ENCODE measurements at regions not wholly inside any gene's neighbourhood (a gene's known extent, or its start where the extent isn't known, plus 50 kb on each side); places are given as distances from the start of the nearest gene placed in this dataset.

GRCh38 chr2:149645391-149645790, 57.8 kb upstream of the MMADHC start:
- Mint-ChIP-seq H3K4me3 (no peak overlapping the region), H3K27ac (no peak overlapping the region), H3K9me3 (peaks cover 2% of the 10 kb centered on the region), H3K36me3 (ENCODE audit: low read depth) (no peaks in the 10 kb centered on the region), H3K4me1 (ENCODE audit: low read depth) (no peaks in the 10 kb centered on the region), H3K27me3 (peaks cover 36% of the 10 kb centered on the region)
- intact Hi-C loops (cut with DNase I, micrococcal nuclease) = no loop called here
- Histone ChIP-seq H3K27ac (ENCODE audit: low read depth in 1 of 2, low read length in 2 of 2) (no peak overlapping the region), H3K36me3 (ENCODE audit: insufficient read depth, low read length) (no peaks in the 10 kb centered on the region), H3K4me1 (ENCODE audit: insufficient read depth, low read length) (no peaks in the 10 kb centered on the region), H3K4me3 (ENCODE audit: low read length) (no peak overlapping the region), H3K27me3 (ENCODE audit: control insufficient read depth in 1 of 2, insufficient read depth in 2 of 2, low read length in 2 of 2) (no peaks in the 10 kb centered on the region), H3K9me3 (ENCODE audit: control insufficient read depth in 1 of 2, insufficient read depth in 1 of 2, low read length in 2 of 2) (no peaks in the 10 kb centered on the region)
- ChIA-PET POLR2A (no interaction called here), CTCF (interaction anchor here (1.0 kb wide), 1 partner anchor 14 kb away, joined by 3 read pairs; no protein-coding TSS in a partner anchor)
- ATAC-seq (ENCODE audit: poor library complexity) (no peak), DNase-seq (no peak)
- no peak for TF ChIP-seq CTCF (IDR thresholded peaks at IDR 0.05)

Data from CD4-positive, alpha-beta T cell (primary cell).